HL-60 (cell line): ENCODE measurements at regions not wholly inside any gene's neighbourhood (a gene's known extent, or its start where the extent isn't known, plus 50 kb on each side); places are given as distances from the start of the nearest gene placed in this dataset.
"Not testable (repeated sequence)": the region's sequence is repeated elsewhere in the genome, so short reads cannot be mapped to it uniquely, and the experiment has no call there.

Source experiments
- DNase-seq, 2 experiments: peaks; one replicate each; pipeline ENCODE4 v3.0.0-alpha.2; 2010 to 2020; ENCODE audit warnings: low read depth in 1 of 2, low spot score in 1 of 2
- H3K27ac ChIP-seq: fragments of 250-450 bp; sonication (Bioruptor Pico); replicated peaks from 2 replicates; pipeline ENCODE4 v1.5.1; 2020; ENCODE audit warnings: mild to moderate bottlenecking, moderate library complexity
- H3K27me3 ChIP-seq: fragments of 250-450 bp; sonication (Bioruptor Pico); 2 replicates; pipeline ENCODE4 v1.5.1; 2021; ENCODE audit warnings: mild to moderate bottlenecking, moderate library complexity; ENCODE audit not compliant: insufficient read depth, poor library complexity, severe bottlenecking
- H3K4me3 ChIP-seq: replicated peaks from 2 replicates; pipeline ENCODE4 v1.5.1; 2011; ENCODE audit warnings: mild to moderate bottlenecking, control low read depth, low read length; ENCODE audit not compliant: insufficient read depth
- CTCF ChIP-seq: IDR thresholded peaks from one replicate; pipeline ENCODE4 v1.5.1; 2011; ENCODE audit warnings: low read length, control low read depth, inconsistent platforms; ENCODE audit not compliant: insufficient read depth
- GABPA ChIP-seq: IDR thresholded peaks from 2 replicates; pipeline ENCODE4 v1.6.1; 2012; ENCODE audit warnings: low read depth
- POLR2AphosphoS5 ChIP-seq: IDR thresholded peaks from 2 replicates; pipeline ENCODE4 v1.6.1; 2012; ENCODE audit warnings: low read depth
- SPI1 ChIP-seq: IDR thresholded peaks from 2 replicates; pipeline ENCODE4 v1.6.1; 2012; ENCODE audit warnings: low read depth, mild to moderate bottlenecking, borderline replicate concordance
- TF ChIP-seq, protein P1 (sequence below): IDR thresholded peaks from 2 replicates; pipeline ENCODE4 v1.6.1; 2012; ENCODE audit warnings: low read depth; ENCODE audit not compliant: insufficient replicate concordance

DNA sequence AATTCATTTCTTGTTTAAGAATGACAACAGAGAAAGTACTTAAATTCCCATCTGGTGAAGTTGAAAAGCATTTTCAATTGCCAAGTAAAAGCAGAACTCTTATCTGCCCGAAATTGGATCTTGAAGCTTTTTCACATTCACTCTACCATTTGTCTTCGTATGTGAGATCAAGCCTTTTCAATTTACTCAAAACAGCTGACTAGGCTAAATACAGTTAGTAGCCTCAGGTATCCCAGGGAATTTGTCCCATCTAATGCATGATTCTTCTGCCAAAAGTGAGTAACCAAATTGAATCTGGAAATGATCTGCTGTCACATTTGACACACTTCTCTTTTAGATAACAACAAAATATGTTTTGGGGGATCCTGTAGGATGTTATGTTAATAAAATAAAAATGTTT lies 596.8 kb upstream of the HS3ST5 start:
- no peak overlapping the region for H3K27ac ChIP-seq
- no peak overlapping the region for H3K4me3 ChIP-seq
- DNase-seq = no peak
- no peaks in the 10 kb centered on the region for H3K27me3 ChIP-seq
- TF ChIP-seq POLR2AphosphoS5 (no peak), GABPA (no peak), CTCF (no peak), SPI1 (no peak)
- TF ChIP-seq, protein P1, sequence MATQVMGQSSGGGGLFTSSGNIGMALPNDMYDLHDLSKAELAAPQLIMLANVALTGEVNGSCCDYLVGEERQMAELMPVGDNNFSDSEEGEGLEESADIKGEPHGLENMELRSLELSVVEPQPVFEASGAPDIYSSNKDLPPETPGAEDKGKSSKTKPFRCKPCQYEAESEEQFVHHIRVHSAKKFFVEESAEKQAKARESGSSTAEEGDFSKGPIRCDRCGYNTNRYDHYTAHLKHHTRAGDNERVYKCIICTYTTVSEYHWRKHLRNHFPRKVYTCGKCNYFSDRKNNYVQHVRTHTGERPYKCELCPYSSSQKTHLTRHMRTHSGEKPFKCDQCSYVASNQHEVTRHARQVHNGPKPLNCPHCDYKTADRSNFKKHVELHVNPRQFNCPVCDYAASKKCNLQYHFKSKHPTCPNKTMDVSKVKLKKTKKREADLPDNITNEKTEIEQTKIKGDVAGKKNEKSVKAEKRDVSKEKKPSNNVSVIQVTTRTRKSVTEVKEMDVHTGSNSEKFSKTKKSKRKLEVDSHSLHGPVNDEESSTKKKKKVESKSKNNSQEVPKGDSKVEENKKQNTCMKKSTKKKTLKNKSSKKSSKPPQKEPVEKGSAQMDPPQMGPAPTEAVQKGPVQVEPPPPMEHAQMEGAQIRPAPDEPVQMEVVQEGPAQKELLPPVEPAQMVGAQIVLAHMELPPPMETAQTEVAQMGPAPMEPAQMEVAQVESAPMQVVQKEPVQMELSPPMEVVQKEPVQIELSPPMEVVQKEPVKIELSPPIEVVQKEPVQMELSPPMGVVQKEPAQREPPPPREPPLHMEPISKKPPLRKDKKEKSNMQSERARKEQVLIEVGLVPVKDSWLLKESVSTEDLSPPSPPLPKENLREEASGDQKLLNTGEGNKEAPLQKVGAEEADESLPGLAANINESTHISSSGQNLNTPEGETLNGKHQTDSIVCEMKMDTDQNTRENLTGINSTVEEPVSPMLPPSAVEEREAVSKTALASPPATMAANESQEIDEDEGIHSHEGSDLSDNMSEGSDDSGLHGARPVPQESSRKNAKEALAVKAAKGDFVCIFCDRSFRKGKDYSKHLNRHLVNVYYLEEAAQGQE = no peak

- Histone ChIP-seq H3K27ac (no peak overlapping the region), H3K27me3 (no peaks in the 10 kb centered on the region), H3K4me3 (no peak overlapping the region)
- DNase-seq = no peak
- TF ChIP-seq CTCF (no peak), SPI1 (no peak), POLR2AphosphoS5 (no peak), GABPA (no peak)
- TF ChIP-seq, protein P1 = no peak
Measured at GRCh38 chr6:114936080-114936479, 593.3 kb upstream of the HS3ST5 start.

- no peak for DNase-seq
- no peak overlapping the region for H3K4me3 ChIP-seq
- TF ChIP-seq SPI1 = no peak
- TF ChIP-seq CTCF = no peak
- TF ChIP-seq POLR2AphosphoS5 = no peak
- TF ChIP-seq, protein P1 = no peak
- TF ChIP-seq GABPA = no peak
- no peak overlapping the region for H3K27ac ChIP-seq
- H3K27me3 ChIP-seq = no peaks in the 10 kb centered on the region
Measured at GRCh38 chr6:114934079-114934478, 591.3 kb upstream of the HS3ST5 start.

- not testable (repeated sequence) for DNase-seq
Measured at GRCh38 chr6:114928731-114929130, 585.9 kb upstream of the HS3ST5 start.

More at GRCh38 chr6:114928731-114929130, 585.9 kb upstream of the HS3ST5 start:
- H3K27ac ChIP-seq, H3K4me3 ChIP-seq, H3K27me3 ChIP-seq: not testable (repeated sequence)
